SK-N-SH (cell line): ENCODE measurements at regions not wholly inside any gene's neighbourhood (a gene's known extent, or its start where the extent isn't known, plus 50 kb on each side); places are given as distances from the start of the nearest gene placed in this dataset.
"Not testable (repeated sequence)": the region's sequence is repeated elsewhere in the genome, so short reads cannot be mapped to it uniquely, and the experiment has no call there.

Experiments
- EZH2phosphoT487 ChIP-seq: fragments of 200-600 bp; sonication (generic); IDR thresholded peaks from 2 replicates; pipeline ENCODE4 v1.6.1; 2017; ENCODE audit warnings: low read depth, mixed run types, mild to moderate bottlenecking, antibody characterized with exemption, moderate library complexity, borderline replicate concordance
- POLR2AphosphoS5 ChIP-seq: IDR thresholded peaks from 2 replicates; pipeline ENCODE4 v1.6.1; 2012; ENCODE audit warnings: low read depth, low read length
- TEAD4 ChIP-seq: IDR thresholded peaks from 2 replicates; pipeline ENCODE4 v1.4.0; 2012; ENCODE audit warnings: mild to moderate bottlenecking, borderline replicate concordance; ENCODE audit not compliant: insufficient read depth
- TF ChIP-seq, protein P1 (sequence below): fragments of 200-600 bp; sonication (generic); IDR thresholded peaks from 2 replicates; pipeline ENCODE4 v1.6.1; 2017; ENCODE audit warnings: antibody characterized with exemption, mild to moderate bottlenecking, moderate library complexity
- TF ChIP-seq, protein P2 (sequence below): IDR thresholded peaks from 2 replicates; pipeline ENCODE4 v1.4.0; 2012; ENCODE audit warnings: low read depth, borderline replicate concordance
- TF ChIP-seq, protein P3 (sequence below): IDR thresholded peaks from 2 replicates; pipeline ENCODE4 v1.4.0; 2012; ENCODE audit warnings: low read depth, borderline replicate concordance

DNA sequence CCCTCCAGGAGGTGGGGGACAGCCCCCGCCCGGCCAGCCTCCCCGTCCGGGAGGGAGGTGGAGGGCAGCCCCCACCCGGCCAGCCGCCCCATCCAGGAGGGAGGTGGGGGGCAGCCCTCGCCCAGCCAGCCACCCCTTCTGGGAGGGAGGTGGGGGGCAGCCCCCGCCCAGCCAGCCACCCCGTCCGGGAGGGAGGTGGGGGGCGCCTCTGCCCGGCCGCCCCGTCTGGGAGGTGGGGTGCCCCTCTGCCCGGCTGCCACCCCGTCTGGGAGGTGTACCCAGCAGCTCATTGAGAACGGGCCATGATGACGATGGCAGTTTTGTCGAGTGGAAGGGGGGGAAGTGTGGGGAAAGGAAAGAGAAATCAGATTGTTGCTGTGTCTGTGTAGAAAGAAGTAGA is 81.9 kb upstream of the NALF2 start:
- TF ChIP-seq, protein P1, sequence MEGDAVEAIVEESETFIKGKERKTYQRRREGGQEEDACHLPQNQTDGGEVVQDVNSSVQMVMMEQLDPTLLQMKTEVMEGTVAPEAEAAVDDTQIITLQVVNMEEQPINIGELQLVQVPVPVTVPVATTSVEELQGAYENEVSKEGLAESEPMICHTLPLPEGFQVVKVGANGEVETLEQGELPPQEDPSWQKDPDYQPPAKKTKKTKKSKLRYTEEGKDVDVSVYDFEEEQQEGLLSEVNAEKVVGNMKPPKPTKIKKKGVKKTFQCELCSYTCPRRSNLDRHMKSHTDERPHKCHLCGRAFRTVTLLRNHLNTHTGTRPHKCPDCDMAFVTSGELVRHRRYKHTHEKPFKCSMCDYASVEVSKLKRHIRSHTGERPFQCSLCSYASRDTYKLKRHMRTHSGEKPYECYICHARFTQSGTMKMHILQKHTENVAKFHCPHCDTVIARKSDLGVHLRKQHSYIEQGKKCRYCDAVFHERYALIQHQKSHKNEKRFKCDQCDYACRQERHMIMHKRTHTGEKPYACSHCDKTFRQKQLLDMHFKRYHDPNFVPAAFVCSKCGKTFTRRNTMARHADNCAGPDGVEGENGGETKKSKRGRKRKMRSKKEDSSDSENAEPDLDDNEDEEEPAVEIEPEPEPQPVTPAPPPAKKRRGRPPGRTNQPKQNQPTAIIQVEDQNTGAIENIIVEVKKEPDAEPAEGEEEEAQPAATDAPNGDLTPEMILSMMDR = not testable (repeated sequence)
- TF ChIP-seq POLR2AphosphoS5, EZH2phosphoT487, TEAD4: not testable (repeated sequence)
- TF ChIP-seq, protein P2, sequence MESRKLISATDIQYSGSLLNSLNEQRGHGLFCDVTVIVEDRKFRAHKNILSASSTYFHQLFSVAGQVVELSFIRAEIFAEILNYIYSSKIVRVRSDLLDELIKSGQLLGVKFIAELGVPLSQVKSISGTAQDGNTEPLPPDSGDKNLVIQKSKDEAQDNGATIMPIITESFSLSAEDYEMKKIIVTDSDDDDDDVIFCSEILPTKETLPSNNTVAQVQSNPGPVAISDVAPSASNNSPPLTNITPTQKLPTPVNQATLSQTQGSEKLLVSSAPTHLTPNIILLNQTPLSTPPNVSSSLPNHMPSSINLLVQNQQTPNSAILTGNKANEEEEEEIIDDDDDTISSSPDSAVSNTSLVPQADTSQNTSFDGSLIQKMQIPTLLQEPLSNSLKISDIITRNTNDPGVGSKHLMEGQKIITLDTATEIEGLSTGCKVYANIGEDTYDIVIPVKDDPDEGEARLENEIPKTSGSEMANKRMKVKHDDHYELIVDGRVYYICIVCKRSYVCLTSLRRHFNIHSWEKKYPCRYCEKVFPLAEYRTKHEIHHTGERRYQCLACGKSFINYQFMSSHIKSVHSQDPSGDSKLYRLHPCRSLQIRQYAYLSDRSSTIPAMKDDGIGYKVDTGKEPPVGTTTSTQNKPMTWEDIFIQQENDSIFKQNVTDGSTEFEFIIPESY = not testable (repeated sequence)
- TF ChIP-seq, protein P3, sequence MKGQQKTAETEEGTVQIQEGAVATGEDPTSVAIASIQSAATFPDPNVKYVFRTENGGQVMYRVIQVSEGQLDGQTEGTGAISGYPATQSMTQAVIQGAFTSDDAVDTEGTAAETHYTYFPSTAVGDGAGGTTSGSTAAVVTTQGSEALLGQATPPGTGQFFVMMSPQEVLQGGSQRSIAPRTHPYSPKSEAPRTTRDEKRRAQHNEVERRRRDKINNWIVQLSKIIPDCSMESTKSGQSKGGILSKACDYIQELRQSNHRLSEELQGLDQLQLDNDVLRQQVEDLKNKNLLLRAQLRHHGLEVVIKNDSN = not testable (repeated sequence)
